ENCODE measurements at regions not wholly inside any gene's neighbourhood (a gene's known extent, or its start where the extent isn't known, plus 50 kb on each side); places are given as distances from the start of the nearest gene placed in this dataset.

DNA sequence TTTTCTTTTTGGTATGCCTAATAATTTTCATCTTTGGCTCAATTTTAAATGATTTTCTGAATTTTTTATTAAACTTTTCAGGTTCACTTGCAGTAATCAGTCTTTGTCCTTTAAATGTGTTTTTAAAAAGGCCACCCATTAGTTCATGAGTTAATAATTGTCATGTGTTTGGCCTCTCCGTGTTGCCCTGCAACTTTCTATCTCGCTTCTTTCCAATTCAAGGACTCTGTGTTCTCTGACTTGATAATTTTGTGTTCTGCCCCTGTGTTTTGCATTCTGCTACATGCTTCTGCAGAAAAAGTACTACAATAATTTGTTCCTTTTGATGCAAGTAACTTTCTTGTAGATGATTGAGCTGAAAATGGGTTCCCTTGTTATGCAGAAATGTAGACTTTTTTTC, 921.4 kb upstream of the LRATD1 start:
- no peak for DNase-seq
- Histone ChIP-seq H3K9me3 (no peaks in the 10 kb centered on the region), H3K36me3 (no peaks in the 10 kb centered on the region), H3K27me3 (no peaks in the 10 kb centered on the region), H3K4me3 (no peak overlapping the region), H3K4me1 (no peaks in the 10 kb centered on the region), H3K27ac (no peak overlapping the region)
- TF ChIP-seq, protein P1, sequence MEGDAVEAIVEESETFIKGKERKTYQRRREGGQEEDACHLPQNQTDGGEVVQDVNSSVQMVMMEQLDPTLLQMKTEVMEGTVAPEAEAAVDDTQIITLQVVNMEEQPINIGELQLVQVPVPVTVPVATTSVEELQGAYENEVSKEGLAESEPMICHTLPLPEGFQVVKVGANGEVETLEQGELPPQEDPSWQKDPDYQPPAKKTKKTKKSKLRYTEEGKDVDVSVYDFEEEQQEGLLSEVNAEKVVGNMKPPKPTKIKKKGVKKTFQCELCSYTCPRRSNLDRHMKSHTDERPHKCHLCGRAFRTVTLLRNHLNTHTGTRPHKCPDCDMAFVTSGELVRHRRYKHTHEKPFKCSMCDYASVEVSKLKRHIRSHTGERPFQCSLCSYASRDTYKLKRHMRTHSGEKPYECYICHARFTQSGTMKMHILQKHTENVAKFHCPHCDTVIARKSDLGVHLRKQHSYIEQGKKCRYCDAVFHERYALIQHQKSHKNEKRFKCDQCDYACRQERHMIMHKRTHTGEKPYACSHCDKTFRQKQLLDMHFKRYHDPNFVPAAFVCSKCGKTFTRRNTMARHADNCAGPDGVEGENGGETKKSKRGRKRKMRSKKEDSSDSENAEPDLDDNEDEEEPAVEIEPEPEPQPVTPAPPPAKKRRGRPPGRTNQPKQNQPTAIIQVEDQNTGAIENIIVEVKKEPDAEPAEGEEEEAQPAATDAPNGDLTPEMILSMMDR (IDR thresholded peaks at IDR 0.05): no peak
- intact Hi-C loops (cut with DNase I; ENCODE audit: low total_unique reads): no loop called here

DNA sequence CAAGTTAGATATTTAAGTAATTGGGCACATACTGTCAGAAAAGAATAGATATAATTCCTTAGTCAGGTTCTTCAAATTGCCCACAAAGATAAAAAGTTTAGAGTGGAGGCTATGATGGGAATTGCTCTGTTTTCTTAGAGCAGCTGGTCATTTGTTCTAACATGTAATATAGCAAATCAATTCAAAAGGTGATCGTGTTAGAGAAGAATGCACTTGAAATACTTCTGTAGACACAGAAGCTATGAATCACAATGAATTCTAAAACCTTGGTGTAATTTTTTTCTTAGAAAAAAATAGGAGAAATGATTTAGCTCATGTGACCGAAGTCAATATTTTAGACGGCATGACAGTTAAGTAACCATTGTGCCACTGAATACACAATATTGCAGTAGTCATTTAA, 918.1 kb upstream of the LRATD1 start:
- H3K36me3 ChIP-seq: no peaks in the 10 kb centered on the region
- DNase-seq: no peak
- intact Hi-C loops (cut with DNase I; ENCODE audit: low total_unique reads): no loop called here
- H3K4me1 ChIP-seq: no peaks in the 10 kb centered on the region
- TF ChIP-seq, protein P1 (IDR thresholded peaks at IDR 0.05): no peak
- no peaks in the 10 kb centered on the region for H3K27me3 ChIP-seq
- no peak overlapping the region for H3K27ac ChIP-seq
- no peaks in the 10 kb centered on the region for H3K9me3 ChIP-seq
- H3K4me3 ChIP-seq: no peak overlapping the region

GRCh38 chr2:13725945-13726344, 906.6 kb upstream of the LRATD1 start:
- H3K27me3 ChIP-seq: no peaks in the 10 kb centered on the region
- H3K9me3 ChIP-seq: no peaks in the 10 kb centered on the region
- no peaks in the 10 kb centered on the region for H3K36me3 ChIP-seq
- H3K4me1 ChIP-seq: no peaks in the 10 kb centered on the region
- intact Hi-C loops (cut with DNase I; ENCODE audit: low total_unique reads): no loop called here
- H3K27ac ChIP-seq: no peak overlapping the region
- TF ChIP-seq, protein P1 (IDR thresholded peaks at IDR 0.05): no peak
- H3K4me3 ChIP-seq: no peak overlapping the region
- no peak for DNase-seq

GRCh38 chr2:13745330-13745729, 887.2 kb upstream of the LRATD1 start:
- TF ChIP-seq, protein P1 (IDR thresholded peaks at IDR 0.05): no peak
- Histone ChIP-seq H3K4me3 (no peak overlapping the region), H3K36me3 (no peaks in the 10 kb centered on the region), H3K4me1 (no peaks in the 10 kb centered on the region), H3K9me3 (peaks cover 0 to 5% (median 0%) of the 10 kb centered on the region in 3 donors), H3K27ac (no peak overlapping the region), H3K27me3 (no peaks in the 10 kb centered on the region)
- intact Hi-C loops (cut with DNase I; ENCODE audit: low total_unique reads): no loop called here
- DNase-seq: no peak

DNA sequence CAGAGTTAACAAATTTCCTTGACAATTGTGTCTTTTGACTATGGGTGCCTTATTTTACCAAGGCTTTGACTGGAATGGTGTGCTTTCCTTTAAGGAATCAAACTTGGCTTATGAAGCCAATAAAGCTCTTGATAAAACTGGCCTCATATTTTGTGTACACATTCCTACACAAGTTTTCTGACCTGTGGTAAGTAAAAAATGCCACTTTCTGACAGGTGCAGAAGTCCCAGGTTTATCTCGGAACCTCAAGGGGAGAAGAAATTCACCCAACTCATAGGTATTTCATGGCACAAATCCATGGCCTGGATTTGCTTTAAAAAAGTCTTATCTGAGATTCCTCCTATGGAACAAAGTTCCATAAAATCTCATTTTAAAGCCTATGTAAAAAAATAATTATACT, 880.6 kb upstream of the LRATD1 start:
- no peak for DNase-seq
- TF ChIP-seq, protein P1 (IDR thresholded peaks at IDR 0.05): no peak

DNA sequence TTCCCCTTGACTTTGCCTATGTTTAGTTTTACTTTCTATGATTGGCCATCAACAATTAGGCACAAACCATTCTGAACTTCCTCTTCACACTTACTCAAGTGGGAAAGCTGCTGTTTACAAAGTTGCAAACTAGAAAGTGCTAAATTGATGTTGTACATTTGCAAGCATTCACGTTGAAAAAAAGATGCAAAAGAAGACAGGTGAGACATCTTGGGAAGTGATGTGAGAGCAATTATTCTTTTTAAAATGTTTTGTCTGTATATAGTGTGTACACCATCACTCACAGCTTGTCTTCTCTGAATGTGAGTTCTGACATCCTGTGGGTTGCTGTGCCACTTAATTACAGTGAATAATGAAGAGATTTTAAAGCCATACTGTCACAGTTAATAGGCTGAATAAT, 874.1 kb upstream of the LRATD1 start:
- Histone ChIP-seq H3K36me3 (no peaks in the 10 kb centered on the region), H3K4me1 (no peaks in the 10 kb centered on the region), H3K4me3 (no peak overlapping the region), H3K27ac (no peak overlapping the region), H3K27me3 (no peaks in the 10 kb centered on the region), H3K9me3 (no peaks in the 10 kb centered on the region)
- TF ChIP-seq, protein P1 (IDR thresholded peaks at IDR 0.05): no peak
- DNase-seq: no peak
- intact Hi-C loops (cut with DNase I; ENCODE audit: low total_unique reads): no loop called here

More for the DNA sequence above, 880.6 kb upstream of the LRATD1 start:
- Histone ChIP-seq H3K27me3 (no peaks in the 10 kb centered on the region), H3K4me3 (no peak overlapping the region), H3K27ac (no peak overlapping the region), H3K36me3 (no peaks in the 10 kb centered on the region), H3K9me3 (no peaks in the 10 kb centered on the region), H3K4me1 (no peaks in the 10 kb centered on the region)
- intact Hi-C loops (cut with DNase I; ENCODE audit: low total_unique reads): no loop called here

Measured in tibial artery (tissue), 4 donors.